Non-pigmented ciliary epithelial cell (primary cell): ENCODE measurements at regions not wholly inside any gene's neighbourhood (a gene's known extent, or its start where the extent isn't known, plus 50 kb on each side); places are given as distances from the start of the nearest gene placed in this dataset.
A peak's percentile ranks its signal among the peaks of the same experiment; 100 is the strongest.

ENCODE experiments used
- DNase-seq: peaks from one replicate; pipeline ENCODE4 v3.0.0-alpha.2; 2010; ENCODE audit warnings: low read depth

GRCh38 chr15:95830281-95830680 lies 500.2 kb upstream of the NR2F2 start:
- DNase-seq = no peak

- no peak for DNase-seq
Observed at GRCh38 chr15:95832668-95833067, 497.8 kb upstream of the NR2F2 start.

- no peak for DNase-seq
Observed at GRCh38 chr15:95834028-95834804, 496.3 kb upstream of the NR2F2 start.

GRCh38 chr15:95836536-95836935 lies 494.0 kb upstream of the NR2F2 start:
- no peak for DNase-seq

- no peak for DNase-seq
Observed at GRCh38 chr15:95837341-95838004, 493.0 kb upstream of the NR2F2 start.

- no peak for DNase-seq
Observed at GRCh38 chr15:95839367-95839782, 491.1 kb upstream of the NR2F2 start.

- peak; percentile 43 for DNase-seq
Observed at GRCh38 chr15:95840004-95840403, 490.5 kb upstream of the NR2F2 start.

- DNase-seq = no peak
Observed at GRCh38 chr15:95840855-95841254, 489.6 kb upstream of the NR2F2 start.

GRCh38 chr15:95842576-95842975 lies 487.9 kb upstream of the NR2F2 start:
- DNase-seq = no peak

GRCh38 chr15:95843241-95843910 lies 487.1 kb upstream of the NR2F2 start:
- DNase-seq = no peak

GRCh38 chr15:95845862-95846515 lies 484.5 kb upstream of the NR2F2 start:
- DNase-seq = no peak

- DNase-seq = no peak
Observed at GRCh38 chr15:95848126-95848525, 482.4 kb upstream of the NR2F2 start.

- DNase-seq = no peak
Observed at GRCh38 chr15:95850837-95851236, 479.7 kb upstream of the NR2F2 start.

GRCh38 chr15:95853350-95853749 lies 477.1 kb upstream of the NR2F2 start:
- DNase-seq = no peak

GRCh38 chr15:95857124-95857757 lies 473.3 kb upstream of the NR2F2 start:
- no peak for DNase-seq

GRCh38 chr15:95857758-95858157 lies 472.7 kb upstream of the NR2F2 start:
- no peak for DNase-seq

- DNase-seq = no peak
Observed at GRCh38 chr15:95860406-95860805, 470.1 kb upstream of the NR2F2 start.

GRCh38 chr15:95864467-95864886 lies 466.0 kb upstream of the NR2F2 start:
- DNase-seq = no peak

- DNase-seq = no peak
Observed at GRCh38 chr15:95865330-95865739, 465.2 kb upstream of the NR2F2 start.

GRCh38 chr15:95866711-95867440 lies 463.6 kb upstream of the NR2F2 start:
- DNase-seq = no peak

- no peak for DNase-seq
Observed at GRCh38 chr15:95868450-95868849, 462.1 kb upstream of the NR2F2 start.
